SK-N-SH (cell line): ENCODE measurements at regions not wholly inside any gene's neighbourhood (a gene's known extent, or its start where the extent isn't known, plus 50 kb on each side); places are given as distances from the start of the nearest gene placed in this dataset.

Experiments used
- CTCF ChIA-PET: fragments of 300-600, 350-600 bp; formaldehyde crosslinking; extraction: SDS; loops from one replicate; lab custom pipeline; 2021; lab: Yijun Ruan, JAX
- POLR2A ChIA-PET: fragments of 350-600 bp; sonication (Branson Sonifier 250); formaldehyde crosslinking; extraction: SDS; loops from one replicate; lab custom pipeline; 2020; ENCODE audit warnings: antibody characterized with exemption, inconsistent platforms; lab: Yijun Ruan, JAX
- DNase-seq: peaks from one replicate; pipeline ENCODE4 v3.0.0; 2012
- H2AFZ ChIP-seq: fragments of 200-600 bp; sonication (generic); 2 replicates; pipeline ENCODE4 v1.8.1; 2016; ENCODE audit warnings: antibody characterized with exemption, mild to moderate bottlenecking, low read depth
- H3F3A ChIP-seq: fragments of 200-600 bp; sonication (generic); replicated peaks from 2 replicates; pipeline ENCODE3; 2016; ENCODE audit warnings: antibody characterized with exemption, mild to moderate bottlenecking; ENCODE audit not compliant: insufficient read depth
- H3K27ac ChIP-seq, 2 experiments: fragments of 200-500 bp in 1 of 2; fragments of 200-600 bp in 1 of 2; sonication (Bioruptor generic) in 1 of 2; sonication (generic), shearing (Covaris generic) in 1 of 2; 2 replicates each; pipeline versions ENCODE4 v1.5.1 to v1.6.1; 2014 to 2016; ENCODE audit warnings: low read depth in 2 of 2, inconsistent platforms in 1 of 2, low read length in 1 of 2, mild to moderate bottlenecking in 1 of 2, mixed read lengths in 1 of 2
- H3K27me3 ChIP-seq: fragments of 200-600 bp; sonication (generic), shearing (Covaris generic); 2 replicates; pipeline ENCODE4 v1.6.1; 2016; ENCODE audit warnings: mixed run types; ENCODE audit not compliant: insufficient read depth
- H3K36me3 ChIP-seq, 2 experiments: fragments of 200-500 bp in 1 of 2; fragments of 200-600 bp in 1 of 2; sonication (Bioruptor generic) in 1 of 2; sonication (generic) in 1 of 2; replicated peaks in 1 of 2; 2 replicates each; pipeline versions ENCODE3 to v1.5.1; 2014 to 2016; ENCODE audit warnings: low read length in 1 of 2, mild to moderate bottlenecking in 1 of 2; ENCODE audit not compliant: insufficient read depth in 2 of 2, control insufficient read depth in 1 of 2
- H3K4me1 ChIP-seq, 2 experiments: fragments of 200-500 bp in 1 of 2; fragments of 200-600 bp in 1 of 2; sonication (Bioruptor generic) in 1 of 2; sonication (generic), shearing (Covaris generic) in 1 of 2; 2 replicates each; pipeline versions ENCODE4 v1.5.1 to v1.6.1; 2014 to 2016; ENCODE audit warnings: low read depth in 1 of 2, low read length in 1 of 2, mixed run types in 1 of 2; ENCODE audit not compliant: insufficient read depth in 2 of 2, control insufficient read depth in 1 of 2
- H3K4me2 ChIP-seq: fragments of 200-600 bp; sonication (generic), shearing (Covaris generic); 2 replicates; pipeline ENCODE4 v1.6.1; 2017; ENCODE audit warnings: mixed run types
- H3K4me3 ChIP-seq, 2 experiments: fragments of 200-500 bp in 1 of 2; fragments of 200-600 bp in 1 of 2; sonication (Bioruptor generic) in 1 of 2; sonication (generic), shearing (Covaris generic) in 1 of 2; 2 replicates each; pipeline versions ENCODE4 v1.5.1 to v1.8.1; 2014 to 2016; ENCODE audit warnings: low read depth in 2 of 2, inconsistent platforms in 1 of 2, low read length in 1 of 2, mild to moderate bottlenecking in 1 of 2, mixed read lengths in 1 of 2, moderate library complexity in 1 of 2
- H3K79me2 ChIP-seq: fragments of 200-600 bp; sonication (generic); 2 replicates; pipeline ENCODE4 v1.8.1; 2017; ENCODE audit warnings: mild to moderate bottlenecking; ENCODE audit not compliant: insufficient read depth
- H3K9ac ChIP-seq: fragments of 200-600 bp; sonication (generic); 2 replicates; pipeline ENCODE4 v1.6.1; 2017; ENCODE audit warnings: mixed run types
- H3K9me2 ChIP-seq: fragments of 200-600 bp; sonication (generic); 2 replicates; pipeline ENCODE4 v1.6.1; 2017; ENCODE audit warnings: mixed run types
- H3K9me3 ChIP-seq: fragments of 200-600 bp; sonication (generic); 2 replicates; pipeline ENCODE4 v1.6.1; 2017; ENCODE audit warnings: mixed run types, mild to moderate bottlenecking, moderate library complexity
- H4K20me1 ChIP-seq: fragments of 200-600 bp; sonication (generic); 2 replicates; pipeline ENCODE4 v1.6.1; 2017; ENCODE audit warnings: mild to moderate bottlenecking, mixed run types; ENCODE audit not compliant: insufficient read depth
- ELF1 ChIP-seq: IDR thresholded peaks from 2 replicates; pipeline ENCODE4 v1.4.0; 2012
- EP300 ChIP-seq, 2 experiments: IDR thresholded peaks; 2 replicates each; pipeline versions ENCODE4 v1.4.0 to v1.6.1; 2012; ENCODE audit warnings: borderline replicate concordance in 1 of 2, low read depth in 1 of 2, low read length in 1 of 2
- FOSL2 ChIP-seq: IDR thresholded peaks from 2 replicates; pipeline ENCODE4 v1.4.0; 2012; ENCODE audit warnings: low read depth, mild to moderate bottlenecking, moderate library complexity, borderline replicate concordance
- GABPA ChIP-seq: IDR thresholded peaks from 2 replicates; pipeline ENCODE4 v1.4.0; 2012; ENCODE audit warnings: low read depth, mild to moderate bottlenecking
- GATA2 ChIP-seq: sonication (generic); formaldehyde crosslinking; IDR thresholded peaks from 2 replicates; pipeline ENCODE4 v1.5.0; 2020; ENCODE audit warnings: mild to moderate bottlenecking, missing genetic modification reagents
- NFIC ChIP-seq: IDR thresholded peaks from 2 replicates; pipeline ENCODE4 v1.4.0; 2012; ENCODE audit warnings: borderline replicate concordance
- NRF1 ChIP-seq: IDR thresholded peaks from 2 replicates; pipeline ENCODE4 v1.6.1; 2012; ENCODE audit warnings: low read depth, mild to moderate bottlenecking, low read length
- PBX3 ChIP-seq: IDR thresholded peaks from 2 replicates; pipeline ENCODE4; 2012
- POLR2AphosphoS5 ChIP-seq: IDR thresholded peaks from 2 replicates; pipeline ENCODE4 v1.6.1; 2012; ENCODE audit warnings: low read depth, low read length
- RXRA ChIP-seq: IDR thresholded peaks from 2 replicates; pipeline ENCODE4 v1.4.0; 2012; ENCODE audit warnings: low read depth, mild to moderate bottlenecking, borderline replicate concordance
- TAF1 ChIP-seq: IDR thresholded peaks from 2 replicates; pipeline ENCODE4 v1.6.1; 2012; ENCODE audit warnings: low read depth, mild to moderate bottlenecking, low read length, moderate library complexity, borderline replicate concordance
- TCF12 ChIP-seq: IDR thresholded peaks from 2 replicates; pipeline ENCODE4 v1.4.0; 2012
- TEAD4 ChIP-seq: IDR thresholded peaks from 2 replicates; pipeline ENCODE4 v1.4.0; 2012; ENCODE audit warnings: mild to moderate bottlenecking, borderline replicate concordance; ENCODE audit not compliant: insufficient read depth
- USF1 ChIP-seq: IDR thresholded peaks from 2 replicates; pipeline ENCODE4 v1.4.0; 2012; ENCODE audit warnings: low read depth, borderline replicate concordance
- WGBS: methylation state at CpG from one replicate; pipeline ENCODE4 v1.1.6; 2017; ENCODE audit warnings: low lambda C conversion rate; 5-methylcytosine and 5-hydroxymethylcytosine counted together
- TF ChIP-seq, protein P1 (sequence below): IDR thresholded peaks from 2 replicates; pipeline ENCODE4 v1.4.0; 2012; ENCODE audit warnings: low read depth
- TF ChIP-seq, protein P2 (sequence below): fragments of 200-600 bp; sonication (generic); IDR thresholded peaks from 2 replicates; pipeline ENCODE4 v1.6.1; 2017; ENCODE audit warnings: antibody characterized with exemption, mild to moderate bottlenecking, moderate library complexity
- TF ChIP-seq, protein P3 (sequence below): IDR thresholded peaks from 2 replicates; pipeline ENCODE4 v1.4.0; 2012; ENCODE audit warnings: low read depth, borderline replicate concordance

DNA sequence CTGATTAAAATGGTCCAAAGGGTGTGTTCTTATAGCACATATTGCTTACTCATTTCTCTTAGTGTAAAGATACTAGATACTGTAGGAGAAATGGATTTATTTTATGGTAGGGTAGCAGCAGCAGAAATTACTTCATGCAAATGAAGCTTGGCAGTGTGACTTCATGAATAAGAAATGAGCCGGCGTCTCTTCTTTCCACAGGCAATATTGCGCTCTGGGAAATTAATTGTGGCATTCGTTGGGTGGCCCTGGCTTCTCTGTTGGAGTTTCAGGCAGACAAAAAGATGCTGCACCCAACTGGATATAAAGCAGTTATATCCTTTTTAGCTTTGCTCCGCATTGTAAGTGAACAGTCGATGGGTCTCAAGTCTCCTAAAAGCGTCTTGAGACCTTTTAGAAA, 211.0 kb upstream of the NAV2 start:
- 67% methylated on average over 7 of the region's 7 CpGs for WGBS
- Histone ChIP-seq H3K27ac (no peak overlapping the region), H3K4me1 (no peaks in the 10 kb centered on the region), H3K4me2 (no peak overlapping the region), H3K79me2 (no peaks in the 10 kb centered on the region), H3K9ac (no peak overlapping the region), H3K9me2 (no peaks in the 10 kb centered on the region), H4K20me1 (no peaks in the 10 kb centered on the region), H3K27me3 (peaks cover 13% of the 10 kb centered on the region; the same call in 1 of the 2 replicates), H3K36me3 (no peaks in the 10 kb centered on the region), H3K9me3 (no peaks in the 10 kb centered on the region), H3K4me3 (no peak overlapping the region), H2AFZ (no peak overlapping the region), H3F3A (no peaks in the 10 kb centered on the region)
- TF ChIP-seq, protein P1, sequence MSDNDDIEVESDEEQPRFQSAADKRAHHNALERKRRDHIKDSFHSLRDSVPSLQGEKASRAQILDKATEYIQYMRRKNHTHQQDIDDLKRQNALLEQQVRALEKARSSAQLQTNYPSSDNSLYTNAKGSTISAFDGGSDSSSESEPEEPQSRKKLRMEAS = no peak
- TF ChIP-seq USF1 (no peak), TAF1 (no peak), FOSL2 (no peak), NRF1 (no peak), EP300 (IDR thresholded peaks at IDR 0.05; ENCODE audit: borderline replicate concordance in 1 of 2, low read depth in 1 of 2, low read length in 1 of 2) (no peak), PBX3 (no peak), ELF1 (no peak), GATA2 (CRISPR knock-in tag) (no peak), TEAD4 (no peak), TCF12 (no peak), GABPA (no peak), NFIC (no peak), RXRA (no peak), POLR2AphosphoS5 (no peak)
- TF ChIP-seq, protein P2, sequence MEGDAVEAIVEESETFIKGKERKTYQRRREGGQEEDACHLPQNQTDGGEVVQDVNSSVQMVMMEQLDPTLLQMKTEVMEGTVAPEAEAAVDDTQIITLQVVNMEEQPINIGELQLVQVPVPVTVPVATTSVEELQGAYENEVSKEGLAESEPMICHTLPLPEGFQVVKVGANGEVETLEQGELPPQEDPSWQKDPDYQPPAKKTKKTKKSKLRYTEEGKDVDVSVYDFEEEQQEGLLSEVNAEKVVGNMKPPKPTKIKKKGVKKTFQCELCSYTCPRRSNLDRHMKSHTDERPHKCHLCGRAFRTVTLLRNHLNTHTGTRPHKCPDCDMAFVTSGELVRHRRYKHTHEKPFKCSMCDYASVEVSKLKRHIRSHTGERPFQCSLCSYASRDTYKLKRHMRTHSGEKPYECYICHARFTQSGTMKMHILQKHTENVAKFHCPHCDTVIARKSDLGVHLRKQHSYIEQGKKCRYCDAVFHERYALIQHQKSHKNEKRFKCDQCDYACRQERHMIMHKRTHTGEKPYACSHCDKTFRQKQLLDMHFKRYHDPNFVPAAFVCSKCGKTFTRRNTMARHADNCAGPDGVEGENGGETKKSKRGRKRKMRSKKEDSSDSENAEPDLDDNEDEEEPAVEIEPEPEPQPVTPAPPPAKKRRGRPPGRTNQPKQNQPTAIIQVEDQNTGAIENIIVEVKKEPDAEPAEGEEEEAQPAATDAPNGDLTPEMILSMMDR = no peak
- TF ChIP-seq, protein P3, sequence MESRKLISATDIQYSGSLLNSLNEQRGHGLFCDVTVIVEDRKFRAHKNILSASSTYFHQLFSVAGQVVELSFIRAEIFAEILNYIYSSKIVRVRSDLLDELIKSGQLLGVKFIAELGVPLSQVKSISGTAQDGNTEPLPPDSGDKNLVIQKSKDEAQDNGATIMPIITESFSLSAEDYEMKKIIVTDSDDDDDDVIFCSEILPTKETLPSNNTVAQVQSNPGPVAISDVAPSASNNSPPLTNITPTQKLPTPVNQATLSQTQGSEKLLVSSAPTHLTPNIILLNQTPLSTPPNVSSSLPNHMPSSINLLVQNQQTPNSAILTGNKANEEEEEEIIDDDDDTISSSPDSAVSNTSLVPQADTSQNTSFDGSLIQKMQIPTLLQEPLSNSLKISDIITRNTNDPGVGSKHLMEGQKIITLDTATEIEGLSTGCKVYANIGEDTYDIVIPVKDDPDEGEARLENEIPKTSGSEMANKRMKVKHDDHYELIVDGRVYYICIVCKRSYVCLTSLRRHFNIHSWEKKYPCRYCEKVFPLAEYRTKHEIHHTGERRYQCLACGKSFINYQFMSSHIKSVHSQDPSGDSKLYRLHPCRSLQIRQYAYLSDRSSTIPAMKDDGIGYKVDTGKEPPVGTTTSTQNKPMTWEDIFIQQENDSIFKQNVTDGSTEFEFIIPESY = no peak
- POLR2A ChIA-PET = no interaction called here
- DNase-seq = no peak
- CTCF ChIA-PET = interaction anchor here (1.2 kb wide), 1 partner anchor 431 kb away, joined by 4 read pairs; no protein-coding TSS in a partner anchor
